K562 (cell line): ENCODE measurements at regions not wholly inside any gene's neighbourhood (a gene's known extent, or its start where the extent isn't known, plus 50 kb on each side); places are given as distances from the start of the nearest gene placed in this dataset.

ENCODE experiments used
- ATAC-seq: fragments of 200-7000 bp; cut with Tn5 transposase; 3 replicates; pipeline ENCODE4 v1.9.1; 2020; ENCODE audit warnings: moderate library complexity
- BruUV-seq: library from RNA; stranded (reverse); fragments of 400-500 nt; replicated peaks from 2 replicates; lab custom pipeline; 2021; lab: Mats Ljungman, UMichigan
- CTCF ChIA-PET: fragments of 300-600 bp; formaldehyde crosslinking; extraction: SDS; loops from one replicate; lab custom pipeline; 2021; ENCODE audit warnings: low intra/inter-chr PET ratio; lab: Yijun Ruan, JAX
- POLR2A ChIA-PET: fragments of 300-600, 350-650 bp; sonication (Branson Sonifier 250); formaldehyde crosslinking; extraction: SDS; loops from one replicate; lab custom pipeline; 2021; ENCODE audit warnings: antibody characterized with exemption, inconsistent platforms; lab: Yijun Ruan, JAX
- DNase-seq, 4 experiments: peaks; one replicate each; pipeline versions ENCODE4 v3.0.0 to v3.0.0-alpha.2; 2011 to 2018; ENCODE audit warnings: low spot score in 3 of 4, mixed read lengths in 3 of 4; ENCODE audit errors: extremely low read depth in 1 of 4
- FAIRE-seq: peaks from 2 replicates; lab custom pipeline; 2011; peaks lifted over from hg19 to GRCh38; lab: Jason Lieb, UNC
- H2AFZ ChIP-seq: 2 replicates; pipeline ENCODE4 v1.6.0; 2011; ENCODE audit warnings: low read depth, low read length, control low read depth, inconsistent platforms
- H3K27ac ChIP-seq: fragments of 200-600 bp; 3 replicates; pipeline ENCODE4 v1.8.0; 2011; ENCODE audit warnings: low read depth, mild to moderate bottlenecking, control low read depth, inconsistent platforms, low read length, moderate library complexity, mixed read lengths; ENCODE audit errors: extremely low read depth
- H3K27me3 ChIP-seq, 2 experiments: fragments of 300-600 bp in 1 of 2; 2 replicates in 1 of 2; 3 replicates in 1 of 2; pipeline versions ENCODE4 v1.6.0 to v1.8.0; 2011; ENCODE audit warnings: inconsistent platforms in 2 of 2, low read length in 2 of 2, mild to moderate bottlenecking in 1 of 2, mixed read lengths in 1 of 2, moderate library complexity in 1 of 2; ENCODE audit not compliant: control insufficient read depth in 2 of 2, insufficient read depth in 2 of 2
- H3K36me3 ChIP-seq: fragments of 300-600 bp; 3 replicates; pipeline ENCODE4 v1.8.0; 2011; ENCODE audit warnings: mild to moderate bottlenecking, low read length, inconsistent platforms; ENCODE audit not compliant: control insufficient read depth, insufficient read depth
- H3K4me1 ChIP-seq, 2 experiments: fragments of 200-600 bp in 1 of 2; replicated peaks in 1 of 2; 2 replicates in 1 of 2; 3 replicates in 1 of 2; pipeline versions ENCODE4 v1.5.1 to v1.8.0; 2011; ENCODE audit warnings: inconsistent platforms in 2 of 2, low read length in 2 of 2, mild to moderate bottlenecking in 1 of 2, mixed read lengths in 1 of 2, moderate library complexity in 1 of 2; ENCODE audit not compliant: control insufficient read depth in 2 of 2, insufficient read depth in 2 of 2
- H3K4me2 ChIP-seq: 2 replicates; pipeline ENCODE4 v1.6.1; 2011; ENCODE audit warnings: low read length, control low read depth, inconsistent platforms, mixed read lengths; ENCODE audit not compliant: insufficient read depth
- H3K4me3 ChIP-seq: fragments of 200-600 bp; sonication (generic), shearing (Covaris generic); 2 replicates; pipeline ENCODE4 v1.5.1; 2016; ENCODE audit warnings: control low read depth, inconsistent platforms
- H3K79me2 ChIP-seq: fragments of 200-600 bp; 3 replicates; pipeline ENCODE4 v1.8.0; 2011; ENCODE audit warnings: low read length, inconsistent platforms; ENCODE audit not compliant: control insufficient read depth, insufficient read depth
- H3K9ac ChIP-seq, 2 experiments: 2 replicates each; pipeline versions ENCODE4 v1.6.0 to v1.6.1; 2011; ENCODE audit warnings: low read depth in 2 of 2, low read length in 2 of 2, control low read depth in 1 of 2, inconsistent platforms in 1 of 2, mild to moderate bottlenecking in 1 of 2, mixed read lengths in 1 of 2; ENCODE audit not compliant: insufficient read depth in 1 of 2
- H3K9me1 ChIP-seq: one replicate; pipeline ENCODE4 v1.6.0; 2011; ENCODE audit warnings: inconsistent platforms, mild to moderate bottlenecking, low read length, moderate library complexity; ENCODE audit not compliant: control insufficient read depth, insufficient read depth
- H3K9me3 ChIP-seq: replicated peaks from 2 replicates; pipeline ENCODE4 v1.5.1; 2011; ENCODE audit warnings: low read depth, low read length, inconsistent platforms; ENCODE audit not compliant: control insufficient read depth, insufficient read depth
- H4K20me1 ChIP-seq: replicated peaks from 2 replicates; pipeline ENCODE4 v1.6.1; 2011; ENCODE audit warnings: low read length, inconsistent platforms, mixed read lengths; ENCODE audit not compliant: control insufficient read depth, insufficient read depth
- PCBP2 ChIP-seq: fragments of 200-400 bp; formaldehyde crosslinking; IDR thresholded peaks from 2 replicates; pipeline ENCODE4 v1.6.1; 2018; ENCODE audit warnings: low read length, low read depth, mild to moderate bottlenecking, moderate library complexity; ENCODE audit not compliant: poor library complexity, severe bottlenecking
- WGBS: fragments of 100-300 bp; shearing (Covaris generic); methylation state at CpG from one replicate; pipeline ENCODE4 v1.1.6; 2016; ENCODE audit warnings: low coverage, mixed read lengths; ENCODE audit not compliant: insufficient coverage; ENCODE audit errors: missing lambda C conversion rate; 5-methylcytosine and 5-hydroxymethylcytosine counted together
- in situ Hi-C: fragments of 300-500 bp; cut with MboI; formaldehyde crosslinking; loops from 4 replicates; pipeline ENCODE4 v1.15.0; 2018; ENCODE audit warnings: inconsistent platforms, mixed read lengths
- intact Hi-C: fragments of 100-400 bp; cut with micrococcal nuclease; formaldehyde crosslinking; loops from 2 replicates; pipeline ENCODE4 v1.14.2; 2022
- TF ChIP-seq, protein P1 (sequence below): sonication (generic); formaldehyde crosslinking; IDR thresholded peaks from 2 replicates; pipeline ENCODE4 v1.8.0; 2023; ENCODE audit warnings: mild to moderate bottlenecking, missing genetic modification reagents

DNA sequence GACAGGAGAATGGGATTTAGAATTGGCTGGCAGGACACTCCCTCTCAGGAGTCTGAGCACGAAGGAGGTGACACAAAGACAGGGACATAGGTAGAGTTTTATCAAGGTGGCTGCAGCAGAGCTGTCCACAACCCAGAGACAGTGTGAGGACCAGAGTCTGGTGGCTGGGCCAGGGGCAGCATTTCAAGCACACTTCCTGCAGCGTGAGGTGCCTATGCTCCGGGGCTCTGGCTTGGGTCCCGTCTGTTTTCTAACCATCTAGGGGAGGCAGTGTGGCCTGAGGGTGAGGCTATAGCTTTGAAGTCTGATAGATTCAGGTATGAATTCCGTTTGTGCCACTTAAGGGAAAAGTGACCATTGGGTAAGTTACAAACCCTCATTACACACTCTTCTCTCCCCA, 222.7 kb upstream of the ZMIZ1 start:
- BruUV-seq = no TSS peak

More for the DNA sequence above, 222.7 kb upstream of the ZMIZ1 start:
- POLR2A ChIA-PET = interaction anchor here (0.6 to 0.9 kb wide), 2 partner anchors 10 to 164 kb away, joined by 5 to 6 read pairs; no protein-coding TSS in a partner anchor
- 0% methylated on average over 5 of the region's 5 CpGs for WGBS
- H3K79me2 ChIP-seq = no peaks in the 10 kb centered on the region
- no peak overlapping the region for H3K4me2 ChIP-seq
- FAIRE-seq (no peak), DNase-seq (no peak)
- no peak overlapping the region for H2AFZ ChIP-seq
- no peaks in the 10 kb centered on the region for H3K9me1 ChIP-seq
- intact Hi-C loops = no loop called here
- no peaks in the 10 kb centered on the region for H3K4me1 ChIP-seq
- no peaks in the 10 kb centered on the region for H3K36me3 ChIP-seq
- TF ChIP-seq, protein P1, sequence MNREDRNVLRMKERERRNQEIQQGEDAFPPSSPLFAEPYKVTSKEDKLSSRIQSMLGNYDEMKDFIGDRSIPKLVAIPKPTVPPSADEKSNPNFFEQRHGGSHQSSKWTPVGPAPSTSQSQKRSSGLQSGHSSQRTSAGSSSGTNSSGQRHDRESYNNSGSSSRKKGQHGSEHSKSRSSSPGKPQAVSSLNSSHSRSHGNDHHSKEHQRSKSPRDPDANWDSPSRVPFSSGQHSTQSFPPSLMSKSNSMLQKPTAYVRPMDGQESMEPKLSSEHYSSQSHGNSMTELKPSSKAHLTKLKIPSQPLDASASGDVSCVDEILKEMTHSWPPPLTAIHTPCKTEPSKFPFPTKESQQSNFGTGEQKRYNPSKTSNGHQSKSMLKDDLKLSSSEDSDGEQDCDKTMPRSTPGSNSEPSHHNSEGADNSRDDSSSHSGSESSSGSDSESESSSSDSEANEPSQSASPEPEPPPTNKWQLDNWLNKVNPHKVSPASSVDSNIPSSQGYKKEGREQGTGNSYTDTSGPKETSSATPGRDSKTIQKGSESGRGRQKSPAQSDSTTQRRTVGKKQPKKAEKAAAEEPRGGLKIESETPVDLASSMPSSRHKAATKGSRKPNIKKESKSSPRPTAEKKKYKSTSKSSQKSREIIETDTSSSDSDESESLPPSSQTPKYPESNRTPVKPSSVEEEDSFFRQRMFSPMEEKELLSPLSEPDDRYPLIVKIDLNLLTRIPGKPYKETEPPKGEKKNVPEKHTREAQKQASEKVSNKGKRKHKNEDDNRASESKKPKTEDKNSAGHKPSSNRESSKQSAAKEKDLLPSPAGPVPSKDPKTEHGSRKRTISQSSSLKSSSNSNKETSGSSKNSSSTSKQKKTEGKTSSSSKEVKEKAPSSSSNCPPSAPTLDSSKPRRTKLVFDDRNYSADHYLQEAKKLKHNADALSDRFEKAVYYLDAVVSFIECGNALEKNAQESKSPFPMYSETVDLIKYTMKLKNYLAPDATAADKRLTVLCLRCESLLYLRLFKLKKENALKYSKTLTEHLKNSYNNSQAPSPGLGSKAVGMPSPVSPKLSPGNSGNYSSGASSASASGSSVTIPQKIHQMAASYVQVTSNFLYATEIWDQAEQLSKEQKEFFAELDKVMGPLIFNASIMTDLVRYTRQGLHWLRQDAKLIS (CRISPR knock-in tag) = no peak
- TF ChIP-seq PCBP2 = no peak
- TF ChIP-seq, all 486 proteins: peak for 0
- Histone ChIP-seq H3K27ac (no peak overlapping the region), H3K27me3 (peaks cover 10 to 60% of the 10 kb centered on the region in 2 experiments), H3K4me3 (no peak overlapping the region), H3K9me3 (no peaks in the 10 kb centered on the region), H4K20me1 (no peaks in the 10 kb centered on the region; the same call in 1 of the 2 replicates), H3K9ac (no peak overlapping the region)
- CTCF ChIA-PET = no interaction called here
- ATAC-seq = no peak; the same call in 2 of the 3 replicates
- in situ Hi-C loops = no loop called here
